ENCODE measurements at regions not wholly inside any gene's neighbourhood (a gene's known extent, or its start where the extent isn't known, plus 50 kb on each side); places are given as distances from the start of the nearest gene placed in this dataset.

GRCh38 chr7:13352677-13353076, 636.8 kb downstream of the ETV1 start:
- TF ChIP-seq CTCF (IDR thresholded peaks at IDR 0.05) (no peak), POLR2A (IDR thresholded peaks at IDR 0.05) (no peak)
